ENCODE measurements at regions not wholly inside any gene's neighbourhood (a gene's known extent, or its start where the extent isn't known, plus 50 kb on each side); places are given as distances from the start of the nearest gene placed in this dataset.

- Histone ChIP-seq H3K56ac (replicated peaks; ENCODE audit: insufficient read length, low read depth, low read length) (no peak overlapping the region), H3K79me2 (ENCODE audit: control insufficient read depth in 1 of 2, insufficient read depth in 2 of 2, low read length in 2 of 2) (no peaks in the 10 kb centered on the region), H3K9ac (replicated peaks in 1 of 4; ENCODE audit: extremely low read depth in 1 of 4, low read depth in 3 of 4, low read length in 3 of 4) (no peak overlapping the region), H2BK20ac (ENCODE audit: low read length) (no peak overlapping the region), H3K79me1 (ENCODE audit: low read depth, low read length) (no peaks in the 10 kb centered on the region), H3K4me3 (ENCODE audit: extremely low read depth in 1 of 4, insufficient read depth in 2 of 4, low read depth in 3 of 4, low read length in 4 of 4) (no peak overlapping the region), H3K23ac (ENCODE audit: insufficient read length) (no peak overlapping the region), H4K8ac (ENCODE audit: extremely low read depth, insufficient read depth, low read length) (no peak overlapping the region), H2BK15ac (ENCODE audit: low read length) (no peak overlapping the region), H3K36me3 (ENCODE audit: control insufficient read depth in 2 of 4, insufficient read depth in 4 of 4, low read length in 3 of 4) (no peaks in the 10 kb centered on the region), H3K9me3 (ENCODE audit: insufficient read depth in 2 of 2, low read depth in 1 of 2, low read length in 1 of 2) (peaks cover 8 to 23% of the 10 kb centered on the region in 2 experiments), H2BK5ac (ENCODE audit: low read depth, low read length) (no peak overlapping the region), H3K27me3 (replicated peaks in 1 of 4; ENCODE audit: control insufficient read depth in 3 of 4, extremely low read depth in 1 of 4, insufficient read depth in 3 of 4, low read length in 3 of 4) (no peaks in the 10 kb centered on the region), H4K5ac (ENCODE audit: insufficient read length, low read depth, low read length) (no peak overlapping the region), H3K14ac (ENCODE audit: insufficient read length) (no peak overlapping the region), H2AK5ac (ENCODE audit: low read depth, low read length) (no peak overlapping the region), H3K27ac (ENCODE audit: low read depth, low read length) (no peak overlapping the region), H3K23me2 (ENCODE audit: low read depth, low read length) (no peaks in the 10 kb centered on the region), H2AFZ (ENCODE audit: low read length) (no peak overlapping the region), H3K4me1 (replicated peaks in 1 of 4; ENCODE audit: control insufficient read depth in 3 of 4, insufficient read depth in 4 of 4, low read length in 3 of 4) (no peaks in the 10 kb centered on the region), H4K20me1 (replicated peaks in 1 of 2; ENCODE audit: control insufficient read depth in 1 of 2, insufficient read depth in 2 of 2, low read length in 2 of 2) (no peaks in the 10 kb centered on the region), H2BK12ac (ENCODE audit: low read depth, low read length) (no peak overlapping the region), H3K18ac (ENCODE audit: extremely low read depth, low read length) (no peak overlapping the region), H2BK120ac (replicated peaks; ENCODE audit: low read depth, low read length) (no peak overlapping the region), H3K4me2 (ENCODE audit: insufficient read depth in 1 of 2, low read depth in 2 of 2, low read length in 2 of 2) (no peak overlapping the region), H4K91ac (replicated peaks; ENCODE audit: insufficient read length, low read length) (no peak overlapping the region), H3K4ac (replicated peaks; ENCODE audit: insufficient read length, low read depth, low read length) (no peak overlapping the region)
- CTCF ChIA-PET (ENCODE audit: partially characterized antibody) = interaction anchor here (0.6 kb wide), 1 partner anchor 622 kb away, joined by 3 read pairs; no protein-coding TSS in a partner anchor
- POLR2A ChIA-PET (ENCODE audit: partially characterized antibody) = no interaction called here
- FAIRE-seq (no peak), DNase-seq (ENCODE audit: low read depth in 1 of 2, low spot score in 2 of 2) (no peak)
- WGBS, 2 experiments (ENCODE audit: extremely low coverage in 1 of 2, insufficient coverage in 1 of 2, insufficient read length in 1 of 2, insufficient replicate concordance in 2 of 2, low coverage in 1 of 2, low lambda C conversion rate in 2 of 2, missing lambda C conversion rate in 1 of 2) = 92% methylated on average over 4 of the region's 4 CpGs; no CpG with 5 or more reads in 1 of the 2 experiments
- no peak for TF ChIP-seq SIRT6 (IDR thresholded peaks at IDR 0.05; ENCODE audit: low read length)
- no peak for TF ChIP-seq HDAC2 (IDR thresholded peaks at IDR 0.05; ENCODE audit: borderline replicate concordance in 1 of 2, low read depth in 2 of 2, low read length in 2 of 2)
These were observed 1234.8 kb downstream of the MRPL39 start for GRCh38 chr21:24372506-24372905.
